ENCODE measurements at regions not wholly inside any gene's neighbourhood (a gene's known extent, or its start where the extent isn't known, plus 50 kb on each side); places are given as distances from the start of the nearest gene placed in this dataset.

- intact Hi-C loops (cut with DNase I; ENCODE audit: low total_unique reads): no loop called here
- DNase-seq (ENCODE audit: low spot score in 2 of 2): no peak
- no peak overlapping the region for H3K4me3 ChIP-seq (ENCODE audit: low read depth, poor library complexity, severe bottlenecking)
- TF ChIP-seq CTCF (IDR thresholded peaks at IDR 0.05) (no peak), POLR2A (IDR thresholded peaks at IDR 0.05) (no peak)
- 46 to 55% methylated on average over 2 of the region's 2 CpGs for WGBS, 2 donors
These were observed 277.5 kb upstream of the P2RY1 start for GRCh38 chr3:152557302-152557999.

- intact Hi-C loops (cut with DNase I; ENCODE audit: low total_unique reads): no loop called here
- no peak for DNase-seq (ENCODE audit: low spot score in 2 of 2)
These were observed 276.5 kb upstream of the P2RY1 start for GRCh38 chr3:152558386-152558785.

GRCh38 chr3:152559246-152559645 lies 275.7 kb upstream of the P2RY1 start:
- TF ChIP-seq CTCF (IDR thresholded peaks at IDR 0.05) (no peak), POLR2A (IDR thresholded peaks at IDR 0.05) (no peak)
- 87 to 96% methylated on average over 10 to 13 of the region's 18 CpGs for WGBS, 2 donors
- intact Hi-C loops (cut with DNase I; ENCODE audit: low total_unique reads): no loop called here
- no peak for DNase-seq (ENCODE audit: low spot score in 2 of 2)
- no peak overlapping the region for H3K4me3 ChIP-seq (ENCODE audit: low read depth, poor library complexity, severe bottlenecking)

More at GRCh38 chr3:152558386-152558785, 276.5 kb upstream of the P2RY1 start:
- 70 to 79% methylated on average over 1 of the region's 1 CpG for WGBS, 2 donors
- TF ChIP-seq POLR2A (IDR thresholded peaks at IDR 0.05) (no peak), CTCF (IDR thresholded peaks at IDR 0.05) (no peak)
- H3K4me3 ChIP-seq (ENCODE audit: low read depth, poor library complexity, severe bottlenecking): no peak overlapping the region

GRCh38 chr3:152564459-152564858 lies 270.5 kb upstream of the P2RY1 start:
- DNase-seq (ENCODE audit: low spot score in 2 of 2): no peak
- H3K4me3 ChIP-seq (ENCODE audit: low read depth, poor library complexity, severe bottlenecking): no peak overlapping the region
- TF ChIP-seq CTCF (IDR thresholded peaks at IDR 0.05): no peak
- TF ChIP-seq POLR2A (IDR thresholded peaks at IDR 0.05): no peak
- WGBS, 2 donors: 62 to 80% methylated on average over 1 of the region's 1 CpG
- intact Hi-C loops (cut with DNase I; ENCODE audit: low total_unique reads): no loop called here

- H3K4me3 ChIP-seq (ENCODE audit: low read depth, poor library complexity, severe bottlenecking): no peak overlapping the region
- TF ChIP-seq CTCF (IDR thresholded peaks at IDR 0.05): no peak
- intact Hi-C loops (cut with DNase I; ENCODE audit: low total_unique reads): no loop called here
- WGBS, 2 donors: 61 to 63% methylated on average over 4 of the region's 4 CpGs
- peak; percentile 41 to 86 for DNase-seq (ENCODE audit: low spot score in 2 of 2)
These were observed 260.4 kb upstream of the P2RY1 start for GRCh38 chr3:152574461-152575079.

GRCh38 chr3:152578769-152579168 lies 256.2 kb upstream of the P2RY1 start:
- intact Hi-C loops (cut with DNase I; ENCODE audit: low total_unique reads): no loop called here
- no peak for DNase-seq (ENCODE audit: low spot score in 2 of 2)
- TF ChIP-seq CTCF (IDR thresholded peaks at IDR 0.05) (no peak), POLR2A (IDR thresholded peaks at IDR 0.05) (no peak)
- no peak overlapping the region for H3K4me3 ChIP-seq (ENCODE audit: low read depth, poor library complexity, severe bottlenecking)

Measured in lower leg skin (tissue), 4 donors.